SU-DHL-6 (cell line): ENCODE measurements at regions not wholly inside any gene's neighbourhood (a gene's known extent, or its start where the extent isn't known, plus 50 kb on each side); places are given as distances from the start of the nearest gene placed in this dataset.

Experiments
- CTCF ChIP-seq: fragments of 200-600 bp; sonication (generic); IDR thresholded peaks from one replicate; pipeline ENCODE4 v1.5.1; 2017; ENCODE audit warnings: antibody characterized with exemption, mild to moderate bottlenecking, low read length, moderate library complexity; ENCODE audit not compliant: insufficient read depth, poor library complexity, severe bottlenecking
- EZH2phosphoT487 ChIP-seq: fragments of 200-600 bp; sonication (generic), shearing (Covaris generic); conservative IDR thresholded peaks from 2 replicates; pipeline ENCODE4 v1.6.1; 2018; ENCODE audit warnings: mild to moderate bottlenecking, antibody characterized with exemption, low read length, moderate library complexity, mixed read lengths

- TF ChIP-seq CTCF (no peak), EZH2phosphoT487 (no peak)
Measured at GRCh38 chr2:18910843-18911242, 321.5 kb upstream of the NT5C1B start.
